Heart left ventricle (tissue), 16 donors: ENCODE measurements at regions not wholly inside any gene's neighbourhood (a gene's known extent, or its start where the extent isn't known, plus 50 kb on each side); places are given as distances from the start of the nearest gene placed in this dataset.

Experiments
- ATAC-seq, 4 donors: fragments of 200-7000 bp; cut with Tn5 transposase; one replicate each; pipeline ENCODE4 v1.9.1; 2020 to 2022; ENCODE audit warnings: moderate library complexity in 4 of 4, mild to moderate bottlenecking in 3 of 4, moderate number of reproducible peaks in 1 of 4
- DNase-seq, 5 donors: peaks; one replicate each; pipeline ENCODE4 v3.0.0-alpha.2; 2020
- H3K27ac ChIP-seq, 12 donors: fragments of 200-600 bp; sonication (generic) in 4 of 12; one replicate each; pipeline versions ENCODE4 v1.5.0 to v1.8.0; 2016 to 2022; ENCODE audit warnings: mild to moderate bottlenecking in 2 of 12
- H3K27me3 ChIP-seq, 9 donors: fragments of 200-600 bp; sonication (generic) in 2 of 9; one replicate each; pipeline versions ENCODE4 v1.5.1 to v1.8.0; 2016 to 2022; ENCODE audit warnings: mild to moderate bottlenecking in 3 of 9
- H3K36me3 ChIP-seq, 9 donors: fragments of 200-600 bp; sonication (generic) in 2 of 9; one replicate each; pipeline versions ENCODE4 v1.5.0 to v1.8.0; 2018 to 2022; ENCODE audit warnings: mild to moderate bottlenecking in 2 of 9
- H3K4me1 ChIP-seq, 12 donors: fragments of 200-600 bp; sonication (generic) in 4 of 12; one replicate each; pipeline versions ENCODE4 v1.5.0 to v1.8.0; 2016 to 2022; ENCODE audit warnings: mild to moderate bottlenecking in 3 of 12
- H3K4me3 ChIP-seq, 12 donors: fragments of 200-600 bp; sonication (generic) in 4 of 12; one replicate each; pipeline versions ENCODE4 v1.5.0 to v1.8.0; 2017 to 2022; ENCODE audit warnings: mild to moderate bottlenecking in 9 of 12, moderate library complexity in 4 of 12
- H3K9me3 ChIP-seq, 12 donors: fragments of 200-600 bp; sonication (generic) in 4 of 12; one replicate each; pipeline versions ENCODE4 v1.5.0 to v1.8.0; 2016 to 2022; ENCODE audit warnings: mild to moderate bottlenecking in 1 of 12
- POLR2A ChIP-seq, 2 donors: fragments of 450-650 bp; IDR thresholded peaks; one replicate each; pipeline ENCODE4 v1.6.1; 2017; ENCODE audit warnings: antibody characterized with exemption in 2 of 2, mild to moderate bottlenecking in 2 of 2, moderate library complexity in 2 of 2
- WGBS, 4 donors: extraction: QIAGEN DNeasy Blood & Tissue Kit in 2 of 4; methylation state at CpG; one replicate each; pipeline versions ENCODE4 v1.1.5 to v1.1.7; 2013 to 2018; 5-methylcytosine and 5-hydroxymethylcytosine counted together
- intact Hi-C, 10 donors: fragments of 100-400 bp; cut with DNase I; formaldehyde crosslinking; loops; one replicate each; pipeline versions ENCODE4 v1.11.1 to v1.14.2; 2022
- TF ChIP-seq, protein P1 (sequence below), 12 donors: fragments of 200-600 bp; sonication (generic) in 4 of 12; IDR thresholded peaks; one replicate each; pipeline versions ENCODE4 v1.5.0 to v1.8.0; 2018 to 2022; ENCODE audit warnings: antibody characterized with exemption in 12 of 12, mild to moderate bottlenecking in 5 of 12
- donor health status: ischemic (EF 13 %, LVEDD 7.1; RV severe dilation, severe dysfunction).
- donor health status: healthy with polysubstance abuse.
- donor health status: DM: no; HTN: yes; CAD: no.
- donor health status: DM: no; HTN: no; CAD: no.
- donor health status: ischemic (EF 25% LVEDD 6.9; RV normal size, moderate dysfunction).
- donor health status: ischemic (EF 25% LVEDD 5.7; RV mildly dilated, moderate dysfunction).
- donor health status: healthy.
- donor health status: DM: yes; HTN: yes; CAD: no.
- donor health status: ischemic (EF 35%, LVEDD 5.7; RV mildly dilated, moderate dysfunction).
- donor health status: nonischemic (EF 11% LVEDD 7.7; RV severe dilation, severe dysfunction).
- donor health status: DM: yes; HTN: yes; CAD: no.
- donor health status: PGD.
- donor health status: ischemic (EF 29% LVEDD 5.4; RV normal size, mild dysfunction).
- donor health status: nonischemic (EF 23%, LVEDD 6.1; RV moderate dilation, normal function).

DNA sequence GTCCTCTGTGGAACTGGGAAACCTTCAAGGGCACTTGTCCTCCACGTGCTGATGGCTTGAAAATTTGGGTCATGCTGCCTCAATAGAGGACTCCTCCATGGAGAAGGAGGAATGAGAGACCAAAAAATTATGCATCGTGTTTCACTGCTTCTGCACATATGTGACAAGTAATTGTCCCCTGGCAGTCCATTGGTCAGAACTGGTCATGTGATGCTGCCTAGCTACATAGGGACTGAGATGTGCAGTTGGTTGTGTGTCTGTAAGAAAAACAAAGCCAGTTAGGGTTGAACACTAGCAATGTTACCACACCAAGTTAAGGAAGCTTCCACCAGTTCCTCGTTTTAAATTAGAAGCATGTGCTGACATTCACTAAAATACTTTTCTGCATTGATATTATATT is 201.9 kb upstream of the ANKH start:
- Histone ChIP-seq H3K27me3 (no peaks in the 10 kb centered on the region), H3K4me3 (no peak overlapping the region), H3K4me1 (no peaks in the 10 kb centered on the region), H3K27ac (no peak overlapping the region), H3K36me3 (no peaks in the 10 kb centered on the region), H3K9me3 (no peaks in the 10 kb centered on the region)
- ATAC-seq (no peak), DNase-seq (no peak)
- intact Hi-C loops: no loop called here
- 85 to 93% (median 88%) methylated on average over 3 of the region's 3 CpGs for WGBS, 4 donors
- TF ChIP-seq POLR2A (IDR thresholded peaks at IDR 0.05): no peak
- TF ChIP-seq, protein P1, sequence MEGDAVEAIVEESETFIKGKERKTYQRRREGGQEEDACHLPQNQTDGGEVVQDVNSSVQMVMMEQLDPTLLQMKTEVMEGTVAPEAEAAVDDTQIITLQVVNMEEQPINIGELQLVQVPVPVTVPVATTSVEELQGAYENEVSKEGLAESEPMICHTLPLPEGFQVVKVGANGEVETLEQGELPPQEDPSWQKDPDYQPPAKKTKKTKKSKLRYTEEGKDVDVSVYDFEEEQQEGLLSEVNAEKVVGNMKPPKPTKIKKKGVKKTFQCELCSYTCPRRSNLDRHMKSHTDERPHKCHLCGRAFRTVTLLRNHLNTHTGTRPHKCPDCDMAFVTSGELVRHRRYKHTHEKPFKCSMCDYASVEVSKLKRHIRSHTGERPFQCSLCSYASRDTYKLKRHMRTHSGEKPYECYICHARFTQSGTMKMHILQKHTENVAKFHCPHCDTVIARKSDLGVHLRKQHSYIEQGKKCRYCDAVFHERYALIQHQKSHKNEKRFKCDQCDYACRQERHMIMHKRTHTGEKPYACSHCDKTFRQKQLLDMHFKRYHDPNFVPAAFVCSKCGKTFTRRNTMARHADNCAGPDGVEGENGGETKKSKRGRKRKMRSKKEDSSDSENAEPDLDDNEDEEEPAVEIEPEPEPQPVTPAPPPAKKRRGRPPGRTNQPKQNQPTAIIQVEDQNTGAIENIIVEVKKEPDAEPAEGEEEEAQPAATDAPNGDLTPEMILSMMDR (IDR thresholded peaks at IDR 0.05): no peak

DNA sequence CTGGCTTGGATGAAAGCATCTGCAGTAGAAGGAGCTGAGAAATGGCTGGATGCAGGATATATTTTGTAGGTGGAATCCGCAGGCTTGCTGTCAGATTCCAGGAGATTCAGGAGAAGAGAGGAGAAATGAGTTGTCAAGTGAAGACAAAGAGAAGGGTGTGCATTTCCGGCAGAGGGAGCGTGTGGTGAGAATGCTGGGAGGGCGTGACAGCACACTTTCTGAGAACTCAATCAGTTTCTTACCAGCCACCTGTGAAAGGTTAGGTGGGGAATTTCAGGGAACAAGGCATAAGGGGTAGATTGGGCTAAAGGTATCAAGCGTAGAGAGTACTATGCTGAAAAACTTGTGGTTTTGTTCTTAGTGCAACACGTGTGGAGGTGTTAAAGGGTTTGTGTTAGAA is 199.3 kb upstream of the ANKH start:
- TF ChIP-seq POLR2A (IDR thresholded peaks at IDR 0.05): no peak
- TF ChIP-seq, protein P1 (IDR thresholded peaks at IDR 0.05): no peak

DNA sequence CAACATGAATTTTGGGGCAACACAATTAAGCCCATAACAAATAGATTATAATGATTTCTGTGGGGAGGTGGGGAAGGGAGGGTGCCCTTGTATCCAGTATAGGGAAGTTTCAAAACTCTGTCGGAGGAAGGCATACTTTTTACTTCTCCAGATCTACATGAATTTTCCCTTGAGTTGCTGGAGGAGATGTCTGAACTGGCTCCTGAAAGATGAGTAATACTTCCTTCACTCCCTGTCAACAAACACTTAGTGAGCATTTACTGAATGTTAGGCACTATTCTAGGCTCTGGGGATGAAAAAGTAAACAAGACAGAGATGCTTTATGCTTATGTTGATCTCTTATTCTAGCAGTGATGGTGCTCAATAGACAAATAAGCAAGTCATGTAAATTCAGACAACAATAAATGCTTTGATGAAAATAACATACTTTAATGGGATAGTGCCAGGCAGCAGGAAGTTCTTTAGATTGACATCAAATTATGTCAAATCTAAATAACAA is 197.9 kb upstream of the ANKH start:
- Histone ChIP-seq H3K27ac (no peak overlapping the region), H3K27me3 (no peaks in the 10 kb centered on the region), H3K4me1 (no peaks in the 10 kb centered on the region), H3K4me3 (no peak overlapping the region), H3K36me3 (no peaks in the 10 kb centered on the region), H3K9me3 (no peaks in the 10 kb centered on the region)
- ATAC-seq: no peak
- no peak for DNase-seq
- intact Hi-C loops: no loop called here
- 54 to 73% (median 64%) methylated on average over 1 of the region's 1 CpG for WGBS, 4 donors
- TF ChIP-seq, protein P1 (IDR thresholded peaks at IDR 0.05): no peak
- TF ChIP-seq POLR2A (IDR thresholded peaks at IDR 0.05): no peak

More for the DNA sequence above, 199.3 kb upstream of the ANKH start:
- no peaks in the 10 kb centered on the region for H3K36me3 ChIP-seq
- no peaks in the 10 kb centered on the region for H3K4me1 ChIP-seq
- DNase-seq (no peak), ATAC-seq (no peak)
- no peaks in the 10 kb centered on the region for H3K9me3 ChIP-seq
- no peak overlapping the region for H3K4me3 ChIP-seq
- intact Hi-C loops: no loop called here
- no peaks in the 10 kb centered on the region for H3K27me3 ChIP-seq
- no peak overlapping the region for H3K27ac ChIP-seq
- WGBS, 4 donors: 90 to 95% (median 94%) methylated on average over 6 of the region's 6 CpGs

DNA sequence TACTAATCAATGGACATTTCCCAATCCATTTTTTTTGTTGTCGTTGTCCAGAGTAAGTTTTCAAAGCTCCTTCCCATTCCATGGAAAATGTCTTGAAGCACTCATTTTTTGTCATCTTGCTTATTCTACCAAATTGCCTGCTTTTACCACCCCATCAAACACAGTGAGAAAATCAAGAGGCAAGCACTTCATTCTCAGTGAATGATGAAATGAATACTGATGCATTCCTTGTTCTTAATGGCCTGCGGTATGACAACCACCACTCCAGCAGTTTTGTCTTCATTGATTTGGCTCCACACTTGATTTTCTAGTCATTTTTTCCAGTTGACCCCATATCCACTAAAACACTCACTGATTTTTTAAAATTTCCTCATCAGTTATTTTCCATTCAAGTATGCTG is 193.5 kb upstream of the ANKH start:
- Histone ChIP-seq H3K9me3 (no peaks in the 10 kb centered on the region), H3K27me3 (no peaks in the 10 kb centered on the region), H3K4me1 (no peaks in the 10 kb centered on the region), H3K27ac (no peak overlapping the region), H3K36me3 (no peaks in the 10 kb centered on the region), H3K4me3 (no peak overlapping the region)
- ATAC-seq (no peak), DNase-seq (no peak)
- 67 to 78% (median 75%) methylated on average over 2 of the region's 2 CpGs for WGBS, 4 donors
- intact Hi-C loops: no loop called here
- no peak for TF ChIP-seq POLR2A (IDR thresholded peaks at IDR 0.05)
- TF ChIP-seq, protein P1 (IDR thresholded peaks at IDR 0.05): no peak
